ENCODE measurements at regions not wholly inside any gene's neighbourhood (a gene's known extent, or its start where the extent isn't known, plus 50 kb on each side); places are given as distances from the start of the nearest gene placed in this dataset.

- DNase-seq (ENCODE audit: low read depth), result peak; percentile 27
Observed at GRCh38 chr4:31272331-31273061, 552.3 kb downstream of the PCDH7 start.

GRCh38 chr4:31275906-31276305 is 555.7 kb downstream of the PCDH7 start:
- DNase-seq (ENCODE audit: low read depth), result no peak

GRCh38 chr4:31283679-31284078 is 563.5 kb downstream of the PCDH7 start:
- DNase-seq (ENCODE audit: low read depth), result no peak

GRCh38 chr4:31290836-31291235 is 570.7 kb downstream of the PCDH7 start:
- no peak for DNase-seq (ENCODE audit: low read depth)

GRCh38 chr4:31291238-31291637 is 571.1 kb downstream of the PCDH7 start:
- no peak for DNase-seq (ENCODE audit: low read depth)

GRCh38 chr4:31294655-31295480 is 574.7 kb downstream of the PCDH7 start:
- no peak for DNase-seq (ENCODE audit: low read depth)

- no peak for DNase-seq (ENCODE audit: low read depth)
Observed at GRCh38 chr4:31298737-31299136, 578.6 kb downstream of the PCDH7 start.

GRCh38 chr4:31307029-31307428 is 586.9 kb downstream of the PCDH7 start:
- no peak for DNase-seq (ENCODE audit: low read depth)

- no peak for DNase-seq (ENCODE audit: low read depth)
Observed at GRCh38 chr4:31324814-31325213, 604.6 kb downstream of the PCDH7 start.

- no peak for DNase-seq (ENCODE audit: low read depth)
Observed at GRCh38 chr4:31325300-31325699, 605.1 kb downstream of the PCDH7 start.

GRCh38 chr4:31327031-31327430 is 606.9 kb downstream of the PCDH7 start:
- no peak for DNase-seq (ENCODE audit: low read depth)

GRCh38 chr4:31328932-31329331 is 608.8 kb downstream of the PCDH7 start:
- no peak for DNase-seq (ENCODE audit: low read depth)

GRCh38 chr4:31334086-31334910 is 614.1 kb downstream of the PCDH7 start:
- no peak for DNase-seq (ENCODE audit: low read depth)

- no peak for DNase-seq (ENCODE audit: low read depth)
Observed at GRCh38 chr4:31338000-31338399, 617.8 kb downstream of the PCDH7 start.

- no peak for DNase-seq (ENCODE audit: low read depth)
Observed at GRCh38 chr4:31341601-31342359, 621.6 kb downstream of the PCDH7 start.

GRCh38 chr4:31343061-31343460 is 622.9 kb downstream of the PCDH7 start:
- peak; percentile 3 for DNase-seq (ENCODE audit: low read depth)

- no peak for DNase-seq (ENCODE audit: low read depth)
Observed at GRCh38 chr4:31349907-31350306, 629.7 kb downstream of the PCDH7 start.

GRCh38 chr4:31351695-31352094 is 631.5 kb downstream of the PCDH7 start:
- DNase-seq (ENCODE audit: low read depth), result no peak

- DNase-seq (ENCODE audit: low read depth), result no peak
Observed at GRCh38 chr4:31356839-31357238, 636.7 kb downstream of the PCDH7 start.

- DNase-seq (ENCODE audit: low read depth), result peak; percentile 3
Observed at GRCh38 chr4:31360786-31361185, 640.6 kb downstream of the PCDH7 start.

- DNase-seq (ENCODE audit: low read depth), result no peak
Observed at GRCh38 chr4:31362756-31363155, 642.6 kb downstream of the PCDH7 start.
